ENCODE measurements at regions not wholly inside any gene's neighbourhood (a gene's known extent, or its start where the extent isn't known, plus 50 kb on each side); places are given as distances from the start of the nearest gene placed in this dataset.

DNA sequence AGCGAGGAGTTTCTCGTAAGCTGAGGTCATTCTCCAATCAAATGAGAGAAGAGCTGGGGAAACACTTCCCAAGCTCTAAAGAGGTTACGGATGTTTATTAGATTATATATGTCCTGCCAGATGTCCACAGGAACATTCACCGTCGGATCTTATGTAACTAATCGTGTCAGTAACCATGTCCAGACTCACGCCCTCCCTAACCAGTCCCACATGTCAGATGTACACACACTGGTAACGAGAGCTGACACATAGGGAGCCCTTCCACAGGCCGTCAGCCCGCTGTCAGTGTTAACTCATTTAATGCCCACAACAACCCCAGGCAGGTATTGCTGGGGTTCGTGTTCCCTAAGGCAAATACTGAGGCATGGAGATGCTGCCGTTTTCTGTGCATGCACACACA lies 223.7 kb upstream of the RTL1 start:
- in situ Hi-C loops (cut with MboI; ENCODE audit: low pct_unique_long_range_greater_than_20kb, low sequenced_read_pairs, unreplicated experiment), result no loop called here
- no peak for DNase-seq (ENCODE audit: low spot score)
- TF ChIP-seq, protein P1, sequence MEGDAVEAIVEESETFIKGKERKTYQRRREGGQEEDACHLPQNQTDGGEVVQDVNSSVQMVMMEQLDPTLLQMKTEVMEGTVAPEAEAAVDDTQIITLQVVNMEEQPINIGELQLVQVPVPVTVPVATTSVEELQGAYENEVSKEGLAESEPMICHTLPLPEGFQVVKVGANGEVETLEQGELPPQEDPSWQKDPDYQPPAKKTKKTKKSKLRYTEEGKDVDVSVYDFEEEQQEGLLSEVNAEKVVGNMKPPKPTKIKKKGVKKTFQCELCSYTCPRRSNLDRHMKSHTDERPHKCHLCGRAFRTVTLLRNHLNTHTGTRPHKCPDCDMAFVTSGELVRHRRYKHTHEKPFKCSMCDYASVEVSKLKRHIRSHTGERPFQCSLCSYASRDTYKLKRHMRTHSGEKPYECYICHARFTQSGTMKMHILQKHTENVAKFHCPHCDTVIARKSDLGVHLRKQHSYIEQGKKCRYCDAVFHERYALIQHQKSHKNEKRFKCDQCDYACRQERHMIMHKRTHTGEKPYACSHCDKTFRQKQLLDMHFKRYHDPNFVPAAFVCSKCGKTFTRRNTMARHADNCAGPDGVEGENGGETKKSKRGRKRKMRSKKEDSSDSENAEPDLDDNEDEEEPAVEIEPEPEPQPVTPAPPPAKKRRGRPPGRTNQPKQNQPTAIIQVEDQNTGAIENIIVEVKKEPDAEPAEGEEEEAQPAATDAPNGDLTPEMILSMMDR (IDR thresholded peaks at IDR 0.05; ENCODE audit: extremely low read depth, insufficient read depth, missing control alignments), result no peak

- DNase-seq (ENCODE audit: low spot score), result no peak
- TF ChIP-seq, protein P1 (IDR thresholded peaks at IDR 0.05; ENCODE audit: extremely low read depth, insufficient read depth, missing control alignments), result no peak
- in situ Hi-C loops (cut with MboI; ENCODE audit: low pct_unique_long_range_greater_than_20kb, low sequenced_read_pairs, unreplicated experiment), result no loop called here
Observed at GRCh38 chr14:101128478-101129321, 225.2 kb upstream of the RTL1 start.

DNA sequence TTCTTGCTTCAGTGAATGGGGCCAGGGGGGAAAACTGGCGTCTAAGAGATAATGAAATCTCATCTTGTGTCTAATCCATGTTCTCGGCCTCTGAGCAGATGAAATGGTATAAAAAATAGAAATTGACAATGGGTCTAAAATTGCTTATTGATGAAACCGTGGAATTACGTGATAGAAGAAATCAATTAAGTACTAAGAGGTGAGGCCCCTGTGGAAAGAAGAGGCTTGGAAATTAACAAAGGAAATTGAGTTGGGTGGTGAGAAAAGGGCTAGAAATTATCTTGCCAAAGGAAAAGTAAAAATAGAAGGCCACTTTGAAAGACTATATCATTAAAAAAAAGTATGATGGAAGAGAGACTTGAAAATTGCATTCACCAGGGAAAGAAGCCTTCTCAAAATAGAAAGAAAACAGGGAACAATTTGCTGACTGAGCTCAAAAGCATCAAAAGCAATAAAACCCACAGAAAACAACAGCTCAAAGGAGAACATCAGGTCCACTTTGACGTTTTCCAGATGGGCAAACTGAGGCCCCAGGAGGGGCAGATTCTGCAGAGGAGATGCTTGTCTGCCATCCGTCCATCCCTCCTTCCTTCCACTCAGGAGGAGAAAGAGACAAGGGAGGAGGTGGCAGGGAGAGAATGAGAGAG lies 226.1 kb upstream of the RTL1 start:
- in situ Hi-C loops (cut with MboI; ENCODE audit: low pct_unique_long_range_greater_than_20kb, low sequenced_read_pairs, unreplicated experiment), result no loop called here
- TF ChIP-seq, protein P1 (IDR thresholded peaks at IDR 0.05; ENCODE audit: extremely low read depth, insufficient read depth, missing control alignments), result no peak
- no peak for DNase-seq (ENCODE audit: low spot score)

- in situ Hi-C loops (cut with MboI; ENCODE audit: low pct_unique_long_range_greater_than_20kb, low sequenced_read_pairs, unreplicated experiment), result no loop called here
- no peak for DNase-seq (ENCODE audit: low spot score)
- TF ChIP-seq, protein P1 (IDR thresholded peaks at IDR 0.05; ENCODE audit: extremely low read depth, insufficient read depth, missing control alignments), result no peak
Observed at GRCh38 chr14:101130861-101131260, 227.3 kb upstream of the RTL1 start.

DNA sequence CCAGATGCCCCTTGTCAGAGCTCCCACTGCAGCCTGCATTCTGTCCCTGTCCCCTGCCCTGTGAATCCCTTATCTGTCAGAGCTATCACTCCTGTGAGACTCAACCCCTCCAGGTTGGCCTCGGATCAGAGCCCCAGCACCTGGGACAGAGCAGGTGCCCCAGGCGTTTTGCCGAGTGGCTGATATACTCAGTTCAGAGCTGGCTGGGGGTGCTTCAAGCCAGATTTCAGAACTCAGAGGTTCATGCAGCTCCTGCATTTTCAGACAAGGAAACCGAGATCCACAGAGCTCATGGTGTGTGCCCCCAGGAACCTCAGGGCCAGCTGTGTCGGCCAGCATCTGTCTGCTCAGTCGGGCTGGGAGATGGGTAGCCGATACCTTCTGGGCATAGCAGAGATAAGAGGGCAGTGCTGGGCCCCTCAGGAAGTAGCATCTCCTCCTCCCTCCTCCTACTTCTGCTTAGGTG lies 228.0 kb upstream of the RTL1 start:
- in situ Hi-C loops (cut with MboI; ENCODE audit: low pct_unique_long_range_greater_than_20kb, low sequenced_read_pairs, unreplicated experiment), result no loop called here
- no peak for DNase-seq (ENCODE audit: low spot score)
- TF ChIP-seq, protein P1 (IDR thresholded peaks at IDR 0.05; ENCODE audit: extremely low read depth, insufficient read depth, missing control alignments), result no peak

DNA sequence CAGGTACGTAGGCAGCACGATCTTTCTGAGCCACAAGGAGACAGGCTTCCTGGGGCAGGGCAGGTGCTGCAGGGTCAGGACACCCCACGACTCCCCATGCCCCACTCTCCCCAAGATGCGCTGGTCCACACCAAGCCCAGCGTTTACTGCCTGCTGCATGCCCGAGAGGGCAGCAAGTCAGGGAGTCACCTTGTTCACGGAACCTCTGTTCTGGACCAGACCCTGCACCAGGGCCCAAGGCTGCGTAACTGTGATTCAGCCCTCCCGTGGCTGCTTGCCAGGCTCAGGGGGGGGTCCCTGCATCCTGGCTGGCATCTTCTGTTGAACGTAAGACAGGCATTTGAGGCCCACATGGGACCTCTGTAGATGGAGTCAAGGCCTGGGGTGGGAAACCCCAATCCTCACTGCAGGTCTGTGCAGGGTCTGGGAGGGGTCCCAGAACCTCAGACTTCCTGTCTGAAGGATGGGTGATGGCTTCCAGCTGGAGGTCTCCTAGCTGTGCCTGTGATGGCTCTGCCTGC lies 228.6 kb upstream of the RTL1 start:
- TF ChIP-seq, protein P1 (IDR thresholded peaks at IDR 0.05; ENCODE audit: extremely low read depth, insufficient read depth, missing control alignments), result no peak
- in situ Hi-C loops (cut with MboI; ENCODE audit: low pct_unique_long_range_greater_than_20kb, low sequenced_read_pairs, unreplicated experiment), result no loop called here
- DNase-seq (ENCODE audit: low spot score), result no peak
